HEK293 (cell line): ENCODE measurements at regions not wholly inside any gene's neighbourhood (a gene's known extent, or its start where the extent isn't known, plus 50 kb on each side); places are given as distances from the start of the nearest gene placed in this dataset.

Experiments used
- CTCF ChIA-PET: fragments of 350-600 bp; formaldehyde crosslinking; extraction: SDS; loops from one replicate; lab custom pipeline; 2021; ENCODE audit warnings: antibody characterized with exemption; lab: Yijun Ruan, JAX
- POLR2A ChIA-PET: fragments of 300-600 bp; formaldehyde crosslinking; extraction: SDS; loops from one replicate; lab custom pipeline; 2020; ENCODE audit warnings: antibody characterized with exemption, inconsistent platforms; lab: Yijun Ruan, JAX
- H3K27ac ChIP-seq: fragments of 200-500 bp; sonication (Bioruptor generic); 2 replicates; pipeline ENCODE4 v1.5.1; 2014; ENCODE audit warnings: low read depth, low read length, control low read depth, inconsistent platforms; ENCODE audit errors: extremely low read depth
- H3K36me3 ChIP-seq, 2 experiments: fragments of 200-500 bp in 1 of 2; sonication (Bioruptor generic) in 1 of 2; 1 replicate in 1 of 2; 2 replicates in 1 of 2; pipeline ENCODE4 v1.5.1; 2014 to 2017; ENCODE audit warnings: inconsistent platforms in 2 of 2, low read length in 2 of 2; ENCODE audit not compliant: control insufficient read depth in 2 of 2, insufficient read depth in 1 of 2
- H3K4me1 ChIP-seq: fragments of 200-500 bp; sonication (Bioruptor generic); 2 replicates; pipeline ENCODE4 v1.5.1; 2014; ENCODE audit warnings: mild to moderate bottlenecking, low read length, inconsistent platforms; ENCODE audit not compliant: control insufficient read depth, insufficient read depth
- H3K4me3 ChIP-seq: 2 replicates; pipeline ENCODE4 v1.5.1; 2011; ENCODE audit warnings: low read depth, mild to moderate bottlenecking, control low read depth, low read length, moderate library complexity
- H3K9me3 ChIP-seq: fragments of 200-500 bp; sonication (Bioruptor generic); 2 replicates; pipeline ENCODE4 v1.5.1; 2014; ENCODE audit warnings: low read depth, low read length, inconsistent platforms; ENCODE audit not compliant: control insufficient read depth, insufficient read depth
- GLI2 ChIP-seq: fragments of 450-650 bp; formaldehyde crosslinking; IDR thresholded peaks from 2 replicates; pipeline ENCODE4; 2017; ENCODE audit warnings: missing biosample characterization, missing genetic modification characterization, low read depth, borderline replicate concordance
- MYNN ChIP-seq: fragments of 450-650 bp; formaldehyde crosslinking; IDR thresholded peaks from 2 replicates; pipeline ENCODE4 v1.5.1; 2016; ENCODE audit warnings: missing biosample characterization, missing genetic modification characterization, borderline replicate concordance
- PATZ1 ChIP-seq: fragments of 450-650 bp; formaldehyde crosslinking; IDR thresholded peaks from 2 replicates; pipeline ENCODE4 v1.5.1; 2016; ENCODE audit warnings: missing biosample characterization, missing genetic modification characterization
- TCF7L2 ChIP-seq: IDR thresholded peaks from 2 replicates; pipeline ENCODE4 v1.6.1; 2011; ENCODE audit warnings: low read depth, mild to moderate bottlenecking, inconsistent platforms, low read length, moderate library complexity, borderline replicate concordance
- ZBTB26 ChIP-seq: fragments of 450-650 bp; formaldehyde crosslinking; optimal IDR thresholded peaks from 2 replicates; pipeline ENCODE3; 2016; ENCODE audit warnings: missing biosample characterization, mild to moderate bottlenecking, missing genetic modification characterization
- ZBTB6 ChIP-seq: fragments of 450-650 bp; formaldehyde crosslinking; IDR thresholded peaks from 2 replicates; pipeline ENCODE4 v1.5.1; 2017; ENCODE audit warnings: missing biosample characterization, missing genetic modification characterization
- ZNF132 ChIP-seq: fragments of 450-650 bp; formaldehyde crosslinking; IDR thresholded peaks from 2 replicates; pipeline ENCODE4 v1.5.1; 2017; ENCODE audit warnings: missing biosample characterization, missing genetic modification characterization, borderline replicate concordance
- ZNF148 ChIP-seq: fragments of 450-650 bp; formaldehyde crosslinking; IDR thresholded peaks from 2 replicates; pipeline ENCODE4 v1.5.0; 2017; ENCODE audit warnings: missing biosample characterization, missing genetic modification characterization, borderline replicate concordance
- ZNF155 ChIP-seq: fragments of 450-650 bp; formaldehyde crosslinking; IDR thresholded peaks from 2 replicates; pipeline ENCODE4 v1.5.1; 2016; ENCODE audit warnings: missing biosample characterization, missing genetic modification characterization
- ZNF239 ChIP-seq: fragments of 450-650 bp; formaldehyde crosslinking; IDR thresholded peaks from 2 replicates; pipeline ENCODE4 v1.5.1; 2016; ENCODE audit warnings: missing biosample characterization, missing genetic modification characterization
- ZNF366 ChIP-seq: fragments of 450-650 bp; formaldehyde crosslinking; conservative IDR thresholded peaks from 2 replicates; pipeline ENCODE4 v1.5.1; 2016; ENCODE audit warnings: missing biosample characterization, missing genetic modification characterization
- ZNF398 ChIP-seq: fragments of 450-650 bp; formaldehyde crosslinking; IDR thresholded peaks from 2 replicates; pipeline ENCODE4 v1.5.1; 2017; ENCODE audit warnings: missing biosample characterization, missing genetic modification characterization
- ZNF449 ChIP-seq: fragments of 450-650 bp; formaldehyde crosslinking; IDR thresholded peaks from 2 replicates; pipeline ENCODE4 v1.5.1; 2017; ENCODE audit warnings: missing biosample characterization, mild to moderate bottlenecking, missing genetic modification characterization, moderate library complexity
- ZNF558 ChIP-seq: fragments of 450-650 bp; formaldehyde crosslinking; IDR thresholded peaks from 2 replicates; pipeline ENCODE4 v1.5.1; 2016; ENCODE audit warnings: missing biosample characterization, missing genetic modification characterization
- ZNF701 ChIP-seq: fragments of 450-650 bp; formaldehyde crosslinking; IDR thresholded peaks from 2 replicates; pipeline ENCODE4 v1.5.1; 2016; ENCODE audit warnings: missing biosample characterization, missing genetic modification characterization
- ZNF791 ChIP-seq: fragments of 450-650 bp; formaldehyde crosslinking; IDR thresholded peaks from 2 replicates; pipeline ENCODE4 v1.5.1; 2016; ENCODE audit warnings: missing biosample characterization, missing genetic modification characterization
- ZSCAN30 ChIP-seq: fragments of 450-650 bp; IDR thresholded peaks from 2 replicates; pipeline ENCODE4 v1.5.1; 2018; ENCODE audit warnings: missing biosample characterization, mild to moderate bottlenecking, missing genetic modification characterization, moderate library complexity
- ZSCAN5A ChIP-seq: fragments of 450-650 bp; formaldehyde crosslinking; IDR thresholded peaks from 2 replicates; pipeline ENCODE4 v1.5.1; 2016; ENCODE audit warnings: missing biosample characterization, missing genetic modification characterization

GRCh38 chr6:74997646-74998045 is 208.2 kb downstream of the COL12A1 start:
- POLR2A ChIA-PET = no interaction called here
- H3K4me3 ChIP-seq = no peak overlapping the region
- CTCF ChIA-PET = no interaction called here
- H3K27ac ChIP-seq = no peak overlapping the region
- no peaks in the 10 kb centered on the region for H3K36me3 ChIP-seq
- no peaks in the 10 kb centered on the region for H3K4me1 ChIP-seq
- no peaks in the 10 kb centered on the region for H3K9me3 ChIP-seq
- TF ChIP-seq ZBTB6 (tag by site-specific recombination) (no peak), PATZ1 (no peak), ZNF558 (no peak), ZNF449 (tag by site-specific recombination) (no peak), ZSCAN5A (tag by site-specific recombination) (no peak), ZNF398 (tag by site-specific recombination) (no peak), ZNF155 (tag by site-specific recombination) (no peak), ZNF791 (tag by site-specific recombination) (no peak)

- H3K27ac ChIP-seq = no peak overlapping the region
- no peak overlapping the region for H3K4me3 ChIP-seq
- no peaks in the 10 kb centered on the region for H3K36me3 ChIP-seq
- TF ChIP-seq MYNN (tag by site-specific recombination) (no peak), ZNF449 (tag by site-specific recombination) (no peak), ZNF366 (tag by site-specific recombination) (no peak), ZNF132 (tag by site-specific recombination) (no peak), GLI2 (tag by site-specific recombination) (no peak), TCF7L2 (no peak), ZNF148 (tag by site-specific recombination) (no peak), ZBTB26 (tag by site-specific recombination) (no peak), ZNF701 (no peak), ZNF398 (tag by site-specific recombination) (no peak), ZNF239 (no peak), ZSCAN30 (tag by site-specific recombination) (no peak)
- TF ChIP-seq, all 188 proteins: peak for 0
- no peaks in the 10 kb centered on the region for H3K9me3 ChIP-seq
- CTCF ChIA-PET = no interaction called here
- POLR2A ChIA-PET = no interaction called here
- H3K4me1 ChIP-seq = no peaks in the 10 kb centered on the region
These were observed 212.7 kb downstream of the COL12A1 start for GRCh38 chr6:74993136-74993535.
